ENCODE measurements at regions not wholly inside any gene's neighbourhood (a gene's known extent, or its start where the extent isn't known, plus 50 kb on each side); places are given as distances from the start of the nearest gene placed in this dataset.

GRCh38 chr13:76213423-76213904 is 577.3 kb downstream of the LMO7 start:
- ATAC-seq (no peak), DNase-seq (no peak)
- Mint-ChIP-seq H3K27ac (no peak overlapping the region), H3K4me3 (no peak overlapping the region), H3K9me3 (no peaks in the 10 kb centered on the region), H3K36me3 (ENCODE audit: low read depth) (no peaks in the 10 kb centered on the region), H3K27me3 (no peaks in the 10 kb centered on the region), H3K4me1 (ENCODE audit: low read depth) (no peaks in the 10 kb centered on the region)
- POLR2A ChIA-PET, result no interaction called here
- intact Hi-C loops (cut with micrococcal nuclease), result no loop called here
- CTCF ChIA-PET, result no interaction called here
- TF ChIP-seq, protein P1, sequence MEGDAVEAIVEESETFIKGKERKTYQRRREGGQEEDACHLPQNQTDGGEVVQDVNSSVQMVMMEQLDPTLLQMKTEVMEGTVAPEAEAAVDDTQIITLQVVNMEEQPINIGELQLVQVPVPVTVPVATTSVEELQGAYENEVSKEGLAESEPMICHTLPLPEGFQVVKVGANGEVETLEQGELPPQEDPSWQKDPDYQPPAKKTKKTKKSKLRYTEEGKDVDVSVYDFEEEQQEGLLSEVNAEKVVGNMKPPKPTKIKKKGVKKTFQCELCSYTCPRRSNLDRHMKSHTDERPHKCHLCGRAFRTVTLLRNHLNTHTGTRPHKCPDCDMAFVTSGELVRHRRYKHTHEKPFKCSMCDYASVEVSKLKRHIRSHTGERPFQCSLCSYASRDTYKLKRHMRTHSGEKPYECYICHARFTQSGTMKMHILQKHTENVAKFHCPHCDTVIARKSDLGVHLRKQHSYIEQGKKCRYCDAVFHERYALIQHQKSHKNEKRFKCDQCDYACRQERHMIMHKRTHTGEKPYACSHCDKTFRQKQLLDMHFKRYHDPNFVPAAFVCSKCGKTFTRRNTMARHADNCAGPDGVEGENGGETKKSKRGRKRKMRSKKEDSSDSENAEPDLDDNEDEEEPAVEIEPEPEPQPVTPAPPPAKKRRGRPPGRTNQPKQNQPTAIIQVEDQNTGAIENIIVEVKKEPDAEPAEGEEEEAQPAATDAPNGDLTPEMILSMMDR (IDR thresholded peaks at IDR 0.05), result no peak

DNA sequence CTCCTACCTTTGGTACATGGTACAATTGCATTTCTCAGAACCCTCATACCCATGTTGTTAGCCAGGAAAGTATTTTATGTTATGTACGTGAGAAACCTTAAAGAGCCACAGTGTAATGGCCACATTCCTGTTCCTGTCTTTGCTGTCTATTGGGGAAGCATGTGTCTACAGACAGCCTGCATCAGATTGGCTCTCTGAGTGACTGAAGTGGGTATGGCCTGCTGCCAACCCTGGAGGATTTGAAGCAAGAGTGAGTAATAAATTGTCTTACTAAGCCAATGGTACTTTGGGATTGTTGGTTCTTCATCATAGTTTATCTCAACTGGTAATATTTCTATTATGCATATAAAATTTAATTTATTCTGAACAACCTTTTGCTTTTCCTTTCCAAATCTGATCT is 574.1 kb downstream of the LMO7 start:
- no peak overlapping the region for H3K4me3 Mint-ChIP-seq
- TF ChIP-seq, protein P1 (IDR thresholded peaks at IDR 0.05), result no peak
- H3K4me1 Mint-ChIP-seq (ENCODE audit: low read depth), result no peaks in the 10 kb centered on the region
- ATAC-seq (no peak), DNase-seq (no peak)
- intact Hi-C loops (cut with micrococcal nuclease), result no loop called here
- H3K36me3 Mint-ChIP-seq (ENCODE audit: low read depth), result no peaks in the 10 kb centered on the region
- POLR2A ChIA-PET, result no interaction called here
- H3K27ac Mint-ChIP-seq, result no peak overlapping the region
- H3K9me3 Mint-ChIP-seq, result no peaks in the 10 kb centered on the region
- CTCF ChIA-PET, result no interaction called here
- H3K27me3 Mint-ChIP-seq, result no peaks in the 10 kb centered on the region

- H3K9me3 Mint-ChIP-seq, result no peaks in the 10 kb centered on the region
- H3K4me3 Mint-ChIP-seq, result no peak overlapping the region
- ChIA-PET CTCF (no interaction called here), POLR2A (no interaction called here)
- H3K27ac Mint-ChIP-seq, result no peak overlapping the region
- intact Hi-C loops (cut with micrococcal nuclease), result no loop called here
- no peaks in the 10 kb centered on the region for H3K27me3 Mint-ChIP-seq
- TF ChIP-seq, protein P1 (IDR thresholded peaks at IDR 0.05), result no peak
- H3K4me1 Mint-ChIP-seq (ENCODE audit: low read depth), result no peaks in the 10 kb centered on the region
- DNase-seq (no peak), ATAC-seq (no peak)
- H3K36me3 Mint-ChIP-seq (ENCODE audit: low read depth), result no peaks in the 10 kb centered on the region
These were observed 562.5 kb downstream of the LMO7 start for GRCh38 chr13:76198568-76199163.

DNA sequence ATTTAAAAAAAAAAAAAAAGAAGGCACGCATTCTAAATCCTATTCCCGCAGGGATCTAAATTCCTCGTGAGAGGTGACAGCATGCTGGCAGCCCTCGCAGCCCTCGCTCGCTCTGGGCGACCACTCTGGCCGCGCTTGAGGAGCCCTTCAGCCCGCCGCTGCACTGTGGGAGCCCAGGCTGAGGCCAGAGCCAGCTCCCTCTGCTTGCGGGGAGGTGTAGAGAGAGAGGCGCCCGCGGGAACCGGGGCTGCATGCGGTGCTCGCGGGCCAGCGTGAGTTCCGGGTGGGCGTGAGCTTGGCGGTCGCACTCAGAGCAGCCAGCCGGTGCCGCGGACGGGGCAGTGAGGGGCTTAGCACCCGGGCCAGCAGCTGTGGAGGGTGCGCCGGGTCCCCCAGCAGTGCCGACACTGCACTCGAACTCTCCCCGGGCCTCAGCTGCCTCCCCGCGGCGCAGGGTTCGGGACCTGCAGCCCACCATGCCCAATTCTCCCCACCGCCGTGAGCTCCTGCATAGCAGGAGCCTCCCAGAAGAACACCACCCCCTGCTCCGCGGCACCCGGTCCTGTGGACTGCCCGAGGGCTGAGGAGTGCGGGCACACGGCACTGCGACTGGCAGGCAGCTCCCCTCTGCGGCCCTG is 553.9 kb downstream of the LMO7 start:
- H3K27ac Mint-ChIP-seq, result no peak overlapping the region
- DNase-seq (no peak), ATAC-seq (no peak)
- TF ChIP-seq, protein P1 (IDR thresholded peaks at IDR 0.05), result no peak
- ChIA-PET POLR2A (no interaction called here), CTCF (no interaction called here)
- H3K4me1 Mint-ChIP-seq (ENCODE audit: low read depth), result no peaks in the 10 kb centered on the region
- H3K36me3 Mint-ChIP-seq (ENCODE audit: low read depth), result no peaks in the 10 kb centered on the region
- intact Hi-C loops (cut with micrococcal nuclease), result no loop called here
- no peak overlapping the region for H3K4me3 Mint-ChIP-seq
- no peaks in the 10 kb centered on the region for H3K9me3 Mint-ChIP-seq
- H3K27me3 Mint-ChIP-seq, result no peaks in the 10 kb centered on the region

GRCh38 chr13:76175961-76176725 is 540.0 kb downstream of the LMO7 start:
- H3K27ac Mint-ChIP-seq, result no peak overlapping the region
- no peak for ATAC-seq
- CTCF ChIA-PET, result no interaction called here
- intact Hi-C loops (cut with micrococcal nuclease), result no loop called here
- TF ChIP-seq, protein P1 (IDR thresholded peaks at IDR 0.05), result no peak
- no peaks in the 10 kb centered on the region for H3K9me3 Mint-ChIP-seq
- no peaks in the 10 kb centered on the region for H3K36me3 Mint-ChIP-seq (ENCODE audit: low read depth)
- no peak for DNase-seq
- no peak overlapping the region for H3K4me3 Mint-ChIP-seq
- POLR2A ChIA-PET, result no interaction called here
- no peaks in the 10 kb centered on the region for H3K4me1 Mint-ChIP-seq (ENCODE audit: low read depth)
- H3K27me3 Mint-ChIP-seq, result no peaks in the 10 kb centered on the region
